AG04449 (cell line): ENCODE measurements at regions not wholly inside any gene's neighbourhood (a gene's known extent, or its start where the extent isn't known, plus 50 kb on each side); places are given as distances from the start of the nearest gene placed in this dataset.

ENCODE experiments used
- CTCF ChIA-PET: fragments of 350-600 bp; formaldehyde crosslinking; extraction: SDS; loops from one replicate; lab custom pipeline; 2021; ENCODE audit warnings: antibody characterized with exemption; lab: Yijun Ruan, JAX
- POLR2A ChIA-PET: fragments of 400-600, 350-600 bp; formaldehyde crosslinking; extraction: SDS; loops from one replicate; lab custom pipeline; 2020; ENCODE audit warnings: antibody characterized with exemption, inconsistent platforms; lab: Yijun Ruan, JAX
- DNase-seq: peaks from one replicate; pipeline ENCODE4 v3.0.0-alpha.2; 2010; ENCODE audit warnings: low read depth, low spot score
- H3K4me3 ChIP-seq: 2 replicates; pipeline ENCODE4 v1.5.1; 2011; ENCODE audit warnings: low read depth, mild to moderate bottlenecking, control low read depth, low read length
- TF ChIP-seq, protein P1 (sequence below): IDR thresholded peaks from one replicate; pipeline ENCODE4 v1.5.1; 2011; ENCODE audit warnings: mild to moderate bottlenecking, moderate library complexity, low read length, control low read depth, inconsistent platforms; ENCODE audit not compliant: insufficient read depth; ENCODE audit errors: missing control alignments

DNA sequence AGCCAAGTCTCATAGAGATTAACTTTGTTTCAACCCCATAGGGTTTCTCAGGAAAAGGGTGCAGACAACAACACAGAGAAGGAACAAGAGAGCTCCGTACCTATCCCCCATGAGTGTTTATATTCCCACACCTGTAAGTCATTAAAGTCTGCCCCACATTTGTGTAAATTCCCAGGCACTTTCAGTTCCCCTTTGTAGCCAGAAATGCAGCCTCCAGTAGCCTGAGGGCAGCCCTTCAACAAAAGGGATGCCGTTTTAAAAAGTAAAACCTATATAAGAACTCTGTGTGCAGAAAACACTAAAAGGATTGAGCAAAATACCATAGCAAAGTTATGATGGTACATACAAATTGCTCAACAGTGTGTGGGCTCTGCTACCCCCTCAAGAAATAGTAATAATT, 59.7 kb upstream of the TMEM108 start:
- ChIA-PET POLR2A (no interaction called here), CTCF (no interaction called here)
- no peak for DNase-seq
- H3K4me3 ChIP-seq, result no peak overlapping the region
- TF ChIP-seq, protein P1, sequence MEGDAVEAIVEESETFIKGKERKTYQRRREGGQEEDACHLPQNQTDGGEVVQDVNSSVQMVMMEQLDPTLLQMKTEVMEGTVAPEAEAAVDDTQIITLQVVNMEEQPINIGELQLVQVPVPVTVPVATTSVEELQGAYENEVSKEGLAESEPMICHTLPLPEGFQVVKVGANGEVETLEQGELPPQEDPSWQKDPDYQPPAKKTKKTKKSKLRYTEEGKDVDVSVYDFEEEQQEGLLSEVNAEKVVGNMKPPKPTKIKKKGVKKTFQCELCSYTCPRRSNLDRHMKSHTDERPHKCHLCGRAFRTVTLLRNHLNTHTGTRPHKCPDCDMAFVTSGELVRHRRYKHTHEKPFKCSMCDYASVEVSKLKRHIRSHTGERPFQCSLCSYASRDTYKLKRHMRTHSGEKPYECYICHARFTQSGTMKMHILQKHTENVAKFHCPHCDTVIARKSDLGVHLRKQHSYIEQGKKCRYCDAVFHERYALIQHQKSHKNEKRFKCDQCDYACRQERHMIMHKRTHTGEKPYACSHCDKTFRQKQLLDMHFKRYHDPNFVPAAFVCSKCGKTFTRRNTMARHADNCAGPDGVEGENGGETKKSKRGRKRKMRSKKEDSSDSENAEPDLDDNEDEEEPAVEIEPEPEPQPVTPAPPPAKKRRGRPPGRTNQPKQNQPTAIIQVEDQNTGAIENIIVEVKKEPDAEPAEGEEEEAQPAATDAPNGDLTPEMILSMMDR, result no peak

DNA sequence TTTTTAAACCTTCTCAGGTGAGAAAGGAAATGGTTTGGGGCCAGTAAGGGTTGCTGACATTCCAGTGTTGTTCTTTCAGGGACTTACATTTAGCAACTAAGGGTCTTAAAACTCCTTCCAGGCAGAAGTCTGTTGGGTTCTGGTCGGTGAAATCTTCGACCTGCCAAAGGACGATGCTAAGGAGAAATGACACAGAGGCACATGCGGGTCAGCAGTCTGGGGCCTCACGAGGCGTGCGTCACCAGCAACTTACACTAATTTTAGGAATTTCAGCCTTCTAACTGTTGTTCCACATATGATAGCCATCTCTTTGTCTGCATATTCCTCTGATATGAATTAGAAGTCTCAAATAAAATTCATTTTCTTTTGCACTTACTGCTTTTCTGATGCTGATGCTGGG, 64.1 kb upstream of the TMEM108 start:
- ChIA-PET CTCF (no interaction called here), POLR2A (no interaction called here)
- TF ChIP-seq, protein P1, result no peak
- no peak for DNase-seq
- no peak overlapping the region for H3K4me3 ChIP-seq

DNA sequence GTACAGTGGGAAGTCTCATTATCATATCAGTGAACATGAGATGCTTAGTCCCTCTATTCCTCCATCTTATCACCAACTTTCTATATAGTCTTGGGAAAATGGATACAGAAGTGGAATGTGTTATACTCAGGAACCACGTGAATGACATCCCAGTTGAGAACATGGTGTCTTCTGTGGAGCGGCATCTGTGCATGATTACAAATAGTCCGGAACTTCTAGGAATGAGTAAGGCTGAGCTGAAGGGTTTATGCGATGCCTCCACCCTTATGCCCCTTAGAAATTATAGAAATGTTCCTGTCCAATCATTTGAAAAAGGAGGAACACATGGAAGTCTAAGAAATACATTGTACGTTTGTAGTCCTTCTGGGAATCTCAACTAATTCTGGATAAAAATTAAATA, 64.8 kb upstream of the TMEM108 start:
- DNase-seq, result no peak
- no peak overlapping the region for H3K4me3 ChIP-seq
- POLR2A ChIA-PET, result no interaction called here
- TF ChIP-seq, protein P1, result no peak
- CTCF ChIA-PET, result no interaction called here

DNA sequence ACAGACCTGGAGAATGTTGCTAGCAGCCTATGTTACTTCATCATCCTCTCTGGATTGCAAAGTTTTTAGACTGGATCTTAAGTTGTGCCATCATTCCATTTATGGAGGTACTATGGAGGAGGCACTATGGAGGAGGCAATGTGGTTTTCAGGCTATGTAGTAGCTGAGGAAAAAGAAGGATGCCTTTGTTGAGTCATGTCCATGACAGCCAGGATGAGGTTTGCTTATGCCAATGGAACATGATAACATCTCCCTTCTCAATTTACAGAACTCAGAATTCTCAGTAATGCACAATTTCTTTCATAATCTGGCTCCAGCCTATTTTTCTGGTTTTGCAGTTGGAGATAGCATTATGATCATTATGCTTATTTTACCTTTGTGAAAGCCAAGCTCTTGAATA, 65.9 kb upstream of the TMEM108 start:
- DNase-seq, result peak; percentile 16
- no peak overlapping the region for H3K4me3 ChIP-seq
- POLR2A ChIA-PET, result no interaction called here
- TF ChIP-seq, protein P1, result no peak
- CTCF ChIA-PET, result no interaction called here

DNA sequence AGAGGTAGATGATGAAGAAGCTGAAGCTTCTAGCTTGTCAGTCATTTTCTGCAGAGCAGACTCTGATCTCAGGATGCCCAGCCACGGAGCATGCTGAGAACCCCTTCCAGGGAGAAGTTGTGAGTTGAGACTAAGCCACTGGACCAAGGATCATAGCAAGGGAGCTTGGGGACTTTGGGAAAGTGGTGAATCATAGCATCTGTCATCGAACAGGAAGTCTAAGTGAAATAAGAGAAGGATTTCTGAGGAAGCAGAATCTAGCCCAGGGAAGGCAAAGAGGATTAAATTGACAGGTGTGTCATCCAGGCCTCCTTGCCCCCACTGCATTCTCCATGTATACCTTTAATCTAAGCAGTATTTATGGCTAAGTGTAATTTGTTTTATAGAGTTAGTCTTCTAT, 71.8 kb upstream of the TMEM108 start:
- no peak overlapping the region for H3K4me3 ChIP-seq
- POLR2A ChIA-PET, result no interaction called here
- CTCF ChIA-PET, result no interaction called here
- DNase-seq, result no peak
- TF ChIP-seq, protein P1, result no peak

DNA sequence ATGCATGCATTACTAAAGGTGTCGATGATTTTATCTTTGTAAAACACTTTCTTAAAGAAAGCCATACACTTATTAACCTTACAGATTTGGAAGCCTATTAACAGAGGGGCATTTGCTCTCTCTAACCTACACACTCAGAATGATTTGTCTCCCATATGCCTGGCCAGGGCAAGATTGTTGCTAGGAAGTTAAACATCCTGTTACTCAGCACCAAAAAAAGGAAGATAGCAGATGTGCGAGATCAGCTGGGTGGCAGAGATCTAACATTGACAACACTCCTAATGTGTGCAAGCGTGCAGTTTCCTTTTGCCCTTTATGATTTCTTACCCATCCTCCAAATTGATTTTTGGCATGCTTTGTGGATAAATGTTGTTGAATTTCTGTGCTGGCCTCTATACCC, 73.9 kb upstream of the TMEM108 start:
- TF ChIP-seq, protein P1, result no peak
- H3K4me3 ChIP-seq, result no peak overlapping the region
- POLR2A ChIA-PET, result no interaction called here
- CTCF ChIA-PET, result no interaction called here
- no peak for DNase-seq
